H1 (cell line): ENCODE measurements at regions not wholly inside any gene's neighbourhood (a gene's known extent, or its start where the extent isn't known, plus 50 kb on each side); places are given as distances from the start of the nearest gene placed in this dataset.

Experiments
- CTCF ChIA-PET: fragments of 300-600 bp; sonication (Branson Sonifier 250); formaldehyde crosslinking; loops from one replicate; lab custom pipeline; 2021; ENCODE audit not compliant: partially characterized antibody; lab: Charles Lee
- POLR2A ChIA-PET: fragments of 300-600 bp; sonication (Branson Sonifier 250); formaldehyde crosslinking; loops from one replicate; lab custom pipeline; 2021; ENCODE audit warnings: inconsistent platforms; ENCODE audit not compliant: partially characterized antibody; lab: Charles Lee
- DNase-seq, 2 experiments: peaks; one replicate each; pipeline versions ENCODE4 v3.0.0 to v3.0.0-alpha.2; 2010 to 2022; ENCODE audit warnings: low spot score in 2 of 2, low read depth in 1 of 2, mixed read lengths in 1 of 2
- FAIRE-seq: peaks from 2 replicates; lab custom pipeline; 2011; peaks lifted over from hg19 to GRCh38; lab: Jason Lieb, UNC
- H2AFZ ChIP-seq: 2 replicates; pipeline ENCODE4 v1.8.1; 2012; ENCODE audit warnings: low read length, inconsistent platforms
- H2AK5ac ChIP-seq: 2 replicates; pipeline ENCODE4 v1.6.1; 2013; ENCODE audit warnings: low read depth, low read length
- H2BK120ac ChIP-seq: replicated peaks from 2 replicates; pipeline ENCODE3; 2013; ENCODE audit warnings: low read depth, low read length, inconsistent platforms
- H2BK12ac ChIP-seq: 2 replicates; pipeline ENCODE4 v1.6.1; 2013; ENCODE audit warnings: low read depth, low read length
- H2BK15ac ChIP-seq: 2 replicates; pipeline ENCODE4 v1.6.1; 2013; ENCODE audit warnings: low read length
- H2BK20ac ChIP-seq: 2 replicates; pipeline ENCODE4 v1.6.1; 2013; ENCODE audit warnings: low read length
- H2BK5ac ChIP-seq: 2 replicates; pipeline ENCODE4 v1.6.1; 2013; ENCODE audit warnings: low read depth, low read length
- H3K14ac ChIP-seq: 2 replicates; pipeline ENCODE4 v1.6.1; 2013; ENCODE audit warnings: inconsistent platforms; ENCODE audit not compliant: insufficient read length
- H3K18ac ChIP-seq: 2 replicates; pipeline ENCODE4 v1.6.1; 2013; ENCODE audit warnings: low read length; ENCODE audit errors: extremely low read depth
- H3K23ac ChIP-seq: 2 replicates; pipeline ENCODE4 v1.6.1; 2013; ENCODE audit warnings: inconsistent platforms; ENCODE audit not compliant: insufficient read length
- H3K23me2 ChIP-seq: 2 replicates; pipeline ENCODE4 v1.6.1; 2013; ENCODE audit warnings: low read depth, low read length
- H3K27ac ChIP-seq: 2 replicates; pipeline ENCODE4 v1.6.1; 2011; ENCODE audit warnings: low read depth, low read length, inconsistent platforms
- H3K27me3 ChIP-seq, 4 experiments: replicated peaks in 1 of 4; 1 replicate in 1 of 4; 2 replicates in 3 of 4; pipeline versions ENCODE4 v1.6.1 to v1.8.1; 2011 to 2013; ENCODE audit warnings: low read length in 3 of 4, mild to moderate bottlenecking in 3 of 4, inconsistent platforms in 2 of 4, mixed read lengths in 2 of 4, moderate library complexity in 1 of 4; ENCODE audit not compliant: control insufficient read depth in 3 of 4, insufficient read depth in 3 of 4; ENCODE audit errors: extremely low read depth in 1 of 4
- H3K36me3 ChIP-seq, 4 experiments: 2 replicates each; pipeline versions ENCODE4 v1.6.1 to v1.8.1; 2011 to 2013; ENCODE audit warnings: mild to moderate bottlenecking in 4 of 4, low read length in 3 of 4, moderate library complexity in 2 of 4, control low read depth in 1 of 4, inconsistent platforms in 1 of 4; ENCODE audit not compliant: insufficient read depth in 4 of 4, control insufficient read depth in 2 of 4
- H3K4ac ChIP-seq: replicated peaks from 2 replicates; pipeline ENCODE3; 2013; ENCODE audit warnings: low read length, low read depth, mixed read lengths, inconsistent platforms; ENCODE audit not compliant: insufficient read length
- H3K4me1 ChIP-seq, 4 experiments: replicated peaks in 1 of 4; 1 replicate in 1 of 4; 2 replicates in 3 of 4; pipeline versions ENCODE4 v1.6.1 to v1.8.1; 2011 to 2013; ENCODE audit warnings: low read length in 3 of 4, inconsistent platforms in 2 of 4, mixed read lengths in 1 of 4; ENCODE audit not compliant: insufficient read depth in 4 of 4, control insufficient read depth in 3 of 4
- H3K4me2 ChIP-seq, 2 experiments: 2 replicates each; pipeline versions ENCODE4 v1.6.1 to v1.8.1; 2011 to 2013; ENCODE audit warnings: low read depth in 2 of 2, low read length in 2 of 2, control low read depth in 1 of 2, inconsistent platforms in 1 of 2, mild to moderate bottlenecking in 1 of 2; ENCODE audit not compliant: insufficient read depth in 1 of 2
- H3K4me3 ChIP-seq, 4 experiments: fragments of 200-600, 300-600 bp in 1 of 4; sonication (generic), shearing (Covaris generic), sonication (Bioruptor Twin) in 1 of 4; 2 replicates each; pipeline versions ENCODE4 v1.5.1 to v1.8.1; 2011 to 2016; ENCODE audit warnings: low read length in 4 of 4, low read depth in 3 of 4, control low read depth in 2 of 4, inconsistent platforms in 2 of 4, mild to moderate bottlenecking in 2 of 4, mixed read lengths in 1 of 4, moderate library complexity in 1 of 4; ENCODE audit not compliant: insufficient read depth in 2 of 4; ENCODE audit errors: extremely low read depth in 1 of 4
- H3K56ac ChIP-seq: replicated peaks from 2 replicates; pipeline ENCODE3; 2013; ENCODE audit warnings: low read depth, mild to moderate bottlenecking, mixed read lengths, low read length, inconsistent platforms; ENCODE audit not compliant: insufficient read length
- H3K79me1 ChIP-seq: 2 replicates; pipeline ENCODE4 v1.6.1; 2013; ENCODE audit warnings: low read depth, low read length, control low read depth
- H3K79me2 ChIP-seq, 2 experiments: 2 replicates each; pipeline versions ENCODE4 v1.6.1 to v1.8.1; 2012 to 2013; ENCODE audit warnings: low read length in 2 of 2, mild to moderate bottlenecking in 2 of 2, inconsistent platforms in 1 of 2; ENCODE audit not compliant: insufficient read depth in 2 of 2, control insufficient read depth in 1 of 2
- H3K9ac ChIP-seq, 4 experiments: replicated peaks in 1 of 4; 1 replicate in 1 of 4; 2 replicates in 3 of 4; pipeline versions ENCODE4 v1.6.1 to v1.8.1; 2011 to 2013; ENCODE audit warnings: low read depth in 3 of 4, low read length in 3 of 4, control low read depth in 2 of 4, mild to moderate bottlenecking in 2 of 4, moderate library complexity in 2 of 4, inconsistent platforms in 1 of 4; ENCODE audit errors: extremely low read depth in 1 of 4
- H3K9me3 ChIP-seq, 2 experiments: 2 replicates each; pipeline versions ENCODE4 v1.6.1 to v1.8.1; 2012 to 2013; ENCODE audit warnings: mild to moderate bottlenecking in 2 of 2, moderate library complexity in 2 of 2, control low read depth in 1 of 2, inconsistent platforms in 1 of 2, low read depth in 1 of 2, low read length in 1 of 2, mixed read lengths in 1 of 2; ENCODE audit not compliant: insufficient read depth in 2 of 2
- H4K20me1 ChIP-seq, 2 experiments: replicated peaks in 1 of 2; 2 replicates each; pipeline versions ENCODE3 to v1.8.1; 2011 to 2013; ENCODE audit warnings: inconsistent platforms in 2 of 2, low read length in 2 of 2, mild to moderate bottlenecking in 1 of 2; ENCODE audit not compliant: insufficient read depth in 2 of 2, control insufficient read depth in 1 of 2
- H4K5ac ChIP-seq: 2 replicates; pipeline ENCODE4 v1.6.1; 2013; ENCODE audit warnings: low read length, low read depth, mixed read lengths, inconsistent platforms; ENCODE audit not compliant: insufficient read length
- H4K8ac ChIP-seq: 2 replicates; pipeline ENCODE4 v1.8.0; 2013; ENCODE audit warnings: mild to moderate bottlenecking, moderate library complexity, low read length, inconsistent platforms; ENCODE audit not compliant: insufficient read depth; ENCODE audit errors: extremely low read depth
- H4K91ac ChIP-seq: replicated peaks from 2 replicates; pipeline ENCODE3; 2013; ENCODE audit warnings: low read length, mixed read lengths, inconsistent platforms; ENCODE audit not compliant: insufficient read length
- KDM5A ChIP-seq: fragments of 200-600 bp; IDR thresholded peaks from 2 replicates; pipeline ENCODE4 v1.7.1; 2012; ENCODE audit warnings: mild to moderate bottlenecking, low read length, inconsistent platforms, mixed read lengths
- POLR2A ChIP-seq, 2 experiments: IDR thresholded peaks; 1 replicate in 1 of 2; 2 replicates in 1 of 2; pipeline ENCODE4 v1.6.1; 2011; ENCODE audit warnings: low read depth in 2 of 2, low read length in 2 of 2, mild to moderate bottlenecking in 2 of 2; ENCODE audit errors: control extremely low read depth in 1 of 2
- SAP30 ChIP-seq: fragments of 300-600 bp; sonication (generic); IDR thresholded peaks from 2 replicates; pipeline ENCODE4 v1.7.1; 2012; ENCODE audit warnings: low read length, moderate library complexity, mild to moderate bottlenecking, inconsistent platforms; ENCODE audit not compliant: insufficient read depth, insufficient replicate concordance
- SIN3A ChIP-seq, 2 experiments: IDR thresholded peaks in 1 of 2; conservative IDR thresholded peaks in 1 of 2; 2 replicates each; pipeline ENCODE4 v1.6.1; 2011 to 2012; ENCODE audit warnings: low read length in 2 of 2, improper control_type of control experiment in 1 of 2, low read depth in 1 of 2, mild to moderate bottlenecking in 1 of 2
- SP2 ChIP-seq: IDR thresholded peaks from 2 replicates; pipeline ENCODE4 v1.6.1; 2012; ENCODE audit warnings: mild to moderate bottlenecking, low read length, inconsistent platforms
- SP4 ChIP-seq: IDR thresholded peaks from 2 replicates; pipeline ENCODE4 v1.6.1; 2012; ENCODE audit warnings: low read length, inconsistent platforms
- SUZ12 ChIP-seq: fragments of 200-600 bp; sonication (generic); IDR thresholded peaks from 2 replicates; pipeline ENCODE4 v1.6.1; 2012; ENCODE audit warnings: mild to moderate bottlenecking, inconsistent platforms, low read length, moderate library complexity, mixed read lengths
- YY1 ChIP-seq: IDR thresholded peaks from 2 replicates; pipeline ENCODE4 v1.6.1; 2011; ENCODE audit warnings: low read depth, mild to moderate bottlenecking, low read length
- WGBS, 2 experiments: shearing (Covaris generic) in 1 of 2; methylation state at CpG; one replicate each; pipeline versions ENCODE4 v1.1.6 to v1.1.7; 2013 to 2015; ENCODE audit warnings: low lambda C conversion rate in 2 of 2, mixed read lengths in 2 of 2, inconsistent platforms in 1 of 2, low coverage in 1 of 2, missing lambda C conversion rate in 1 of 2; ENCODE audit not compliant: insufficient replicate concordance in 2 of 2, insufficient coverage in 1 of 2, insufficient read length in 1 of 2; ENCODE audit errors: extremely low coverage in 1 of 2, missing lambda C conversion rate in 1 of 2; 5-methylcytosine and 5-hydroxymethylcytosine counted together
- TF ChIP-seq, protein P1 (sequence below): IDR thresholded peaks from 2 replicates; pipeline ENCODE4 v1.6.1; 2011; ENCODE audit warnings: low read depth, mild to moderate bottlenecking, low read length; ENCODE audit not compliant: insufficient read depth

DNA sequence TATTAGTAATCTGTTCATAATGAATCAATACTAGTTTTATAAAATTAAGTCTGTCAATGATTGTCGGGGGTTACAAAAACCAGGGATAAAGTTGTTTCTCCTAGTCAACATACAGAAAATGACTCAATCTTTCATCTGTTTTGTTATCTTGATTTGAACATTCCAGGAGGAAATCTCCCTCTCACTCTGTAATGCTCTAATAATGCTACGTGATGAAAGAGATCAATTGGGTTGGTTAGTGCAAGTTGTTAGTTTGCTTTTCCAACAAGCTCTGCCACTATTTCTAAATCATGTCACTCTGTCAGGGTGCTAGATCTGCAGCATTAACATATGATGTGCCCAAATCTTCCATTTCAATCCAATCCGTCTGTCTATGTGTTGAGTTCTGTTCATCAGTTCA, 379.5 kb upstream of the GJE1 start:
- Histone ChIP-seq H3K14ac (no peak overlapping the region), H3K9me3 (no peaks in the 10 kb centered on the region), H3K36me3 (no peaks in the 10 kb centered on the region), H3K79me2 (no peaks in the 10 kb centered on the region), H3K9ac (no peak overlapping the region), H2BK12ac (no peak overlapping the region), H3K27ac (no peak overlapping the region), H2BK15ac (no peak overlapping the region), H3K4me2 (no peak overlapping the region), H4K5ac (no peak overlapping the region), H4K8ac (no peak overlapping the region), H2BK5ac (no peak overlapping the region), H2AK5ac (no peak overlapping the region), H2AFZ (no peak overlapping the region), H3K56ac (no peak overlapping the region), H4K91ac (no peak overlapping the region), H3K79me1 (no peaks in the 10 kb centered on the region), H3K27me3 (no peaks in the 10 kb centered on the region), H3K4me3 (no peak overlapping the region), H4K20me1 (no peaks in the 10 kb centered on the region), H3K18ac (no peak overlapping the region), H2BK120ac (no peak overlapping the region), H3K23me2 (no peaks in the 10 kb centered on the region), H3K4ac (no peak overlapping the region), H3K23ac (no peak overlapping the region), H2BK20ac (no peak overlapping the region), H3K4me1 (no peaks in the 10 kb centered on the region)
- WGBS, 2 experiments: 86% methylated on average over 3 of the region's 3 CpGs; no CpG with 5 or more reads in 1 of the 2 experiments
- FAIRE-seq (peak; percentile 63), DNase-seq (no peak)
- POLR2A ChIA-PET: no interaction called here
- TF ChIP-seq KDM5A (no peak), SP4 (no peak), SIN3A (conservative IDR thresholded peaks at IDR 0.05 in 1 of 2, IDR thresholded peaks at IDR 0.05 in 1 of 2; ENCODE audit: low read depth in 1 of 2, low read length in 2 of 2) (no peak), SAP30 (no peak), YY1 (no peak), POLR2A (IDR thresholded peaks at IDR 0.05; ENCODE audit: control extremely low read depth in 1 of 2, low read depth in 2 of 2, low read length in 2 of 2) (no peak), SP2 (no peak), SUZ12 (no peak)
- TF ChIP-seq, protein P1, sequence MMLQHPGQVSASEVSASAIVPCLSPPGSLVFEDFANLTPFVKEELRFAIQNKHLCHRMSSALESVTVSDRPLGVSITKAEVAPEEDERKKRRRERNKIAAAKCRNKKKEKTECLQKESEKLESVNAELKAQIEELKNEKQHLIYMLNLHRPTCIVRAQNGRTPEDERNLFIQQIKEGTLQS: no peak
- CTCF ChIA-PET: no interaction called here
